ENCODE measurements at regions not wholly inside any gene's neighbourhood (a gene's known extent, or its start where the extent isn't known, plus 50 kb on each side); places are given as distances from the start of the nearest gene placed in this dataset.

GRCh38 chr18:50453014-50453680, 78.3 kb downstream of the SKA1 start:
- TF ChIP-seq POLR2AphosphoS5 (IDR thresholded peaks at IDR 0.05; ENCODE audit: low read depth) (no peak), REST (IDR thresholded peaks at IDR 0.05; ENCODE audit: insufficient replicate concordance, low read depth) (no peak), CTCF (IDR thresholded peaks at IDR 0.05; ENCODE audit: insufficient read depth, low read length) (no peak), GABPA (IDR thresholded peaks at IDR 0.05; ENCODE audit: low read depth) (no peak), SPI1 (IDR thresholded peaks at IDR 0.05; ENCODE audit: borderline replicate concordance, low read depth) (no peak)
